CD4-positive, alpha-beta T cell (primary cell): ENCODE measurements at regions not wholly inside any gene's neighbourhood (a gene's known extent, or its start where the extent isn't known, plus 50 kb on each side); places are given as distances from the start of the nearest gene placed in this dataset.

ENCODE experiments used
- ATAC-seq: fragments of 200-7000 bp; cut with Tn5 transposase; one replicate; pipeline ENCODE4 v1.10.0; 2022; ENCODE audit warnings: mild to moderate bottlenecking; ENCODE audit not compliant: poor library complexity
- CTCF ChIA-PET: fragments of 350-600 bp; sonication (Branson Sonifier 250); formaldehyde crosslinking; loops from one replicate; lab custom pipeline; 2021; ENCODE audit warnings: antibody characterized with exemption, inconsistent platforms; lab: Charles Lee
- POLR2A ChIA-PET: fragments of 350-600 bp; sonication (Branson Sonifier 250); formaldehyde crosslinking; loops from one replicate; lab custom pipeline; 2021; ENCODE audit warnings: antibody characterized with exemption, inconsistent platforms; lab: Charles Lee
- DNase-seq, 14 experiments: peaks; one replicate each; pipeline ENCODE4 v3.0.0-alpha.2; 2013 to 2020; ENCODE audit warnings: mixed read lengths in 2 of 14
- H3K27ac ChIP-seq, 2 donors: one replicate each; pipeline versions ENCODE4 v1.5.1 to v1.7.0; 2013; ENCODE audit warnings: low read length in 2 of 2, low read depth in 1 of 2, mild to moderate bottlenecking in 1 of 2
- H3K27me3 ChIP-seq, 2 experiments: 1 replicate in 1 of 2; 2 replicates in 1 of 2; pipeline versions ENCODE4 v1.6.1 to v1.7.0; 2013; ENCODE audit warnings: low read length in 2 of 2, control low read depth in 1 of 2, mild to moderate bottlenecking in 1 of 2, moderate library complexity in 1 of 2; ENCODE audit not compliant: insufficient read depth in 2 of 2, control insufficient read depth in 1 of 2
- H3K36me3 ChIP-seq: one replicate; pipeline ENCODE4 v1.6.1; 2013; ENCODE audit warnings: low read length, control low read depth; ENCODE audit not compliant: insufficient read depth
- H3K4me1 ChIP-seq: one replicate; pipeline ENCODE4 v1.6.1; 2013; ENCODE audit warnings: low read length, control low read depth; ENCODE audit not compliant: insufficient read depth
- H3K4me3 ChIP-seq: one replicate; pipeline ENCODE4 v1.5.1; 2013; ENCODE audit warnings: mild to moderate bottlenecking, low read length, moderate library complexity
- H3K9me3 ChIP-seq, 2 experiments: 1 replicate in 1 of 2; 2 replicates in 1 of 2; pipeline versions ENCODE4 v1.6.1 to v1.7.0; 2013; ENCODE audit warnings: low read length in 2 of 2, mild to moderate bottlenecking in 2 of 2, control low read depth in 1 of 2, moderate library complexity in 1 of 2; ENCODE audit not compliant: control insufficient read depth in 1 of 2, insufficient read depth in 1 of 2
- H3K27ac Mint-ChIP-seq: one replicate; pipeline ENCODE4 v1.8.0; 2020; ENCODE audit warnings: mixed read lengths
- H3K27me3 Mint-ChIP-seq: one replicate; pipeline ENCODE4 v1.8.0; 2021; ENCODE audit warnings: mixed read lengths
- H3K36me3 Mint-ChIP-seq: one replicate; pipeline ENCODE4 v1.8.0; 2021; ENCODE audit warnings: low read depth, mixed read lengths
- H3K4me1 Mint-ChIP-seq: one replicate; pipeline ENCODE4 v1.8.0; 2021; ENCODE audit warnings: low read depth, mixed read lengths
- H3K4me3 Mint-ChIP-seq: one replicate; pipeline ENCODE4 v1.8.0; 2020; ENCODE audit warnings: mild to moderate bottlenecking, mixed read lengths
- H3K9me3 Mint-ChIP-seq: one replicate; pipeline ENCODE4 v1.8.0; 2020; ENCODE audit warnings: mixed read lengths
- intact Hi-C, 2 experiments: fragments of 100-400 bp; cut with DNase I in 1 of 2; cut with micrococcal nuclease in 1 of 2; formaldehyde crosslinking; loops; one replicate each; pipeline versions ENCODE4 v1.15.1 to v1.9.0; 2023 to 2025; cut with DNase I, micrococcal nuclease
- TF ChIP-seq, protein P1 (sequence below): fragments of 200-600 bp; IDR thresholded peaks from one replicate; pipeline ENCODE4 v1.8.0; 2022; ENCODE audit warnings: antibody characterized with exemption, mild to moderate bottlenecking

DNA sequence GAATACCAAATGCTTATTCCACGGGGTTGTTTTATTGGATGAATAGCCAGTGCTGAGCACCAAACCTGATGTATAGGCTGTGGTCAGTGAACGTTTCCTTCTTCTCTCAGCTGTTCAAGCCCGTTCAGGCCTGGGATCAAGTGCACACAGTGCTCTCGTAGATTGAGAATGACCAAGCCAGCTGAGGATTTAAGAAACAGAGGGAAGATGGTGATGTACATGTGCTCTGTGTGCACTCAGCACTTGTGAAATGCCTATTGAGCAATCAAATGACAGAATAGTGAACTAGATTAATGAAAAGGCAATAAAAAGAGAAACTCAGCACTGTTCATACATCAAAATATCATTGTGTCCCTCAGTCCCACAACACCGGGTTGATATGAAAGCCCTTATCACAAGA lies 302.5 kb downstream of the BMPER start:
- Mint-ChIP-seq H3K4me3 (no peak overlapping the region), H3K4me1 (no peaks in the 10 kb centered on the region), H3K36me3 (no peaks in the 10 kb centered on the region), H3K9me3 (no peaks in the 10 kb centered on the region), H3K27me3 (no peaks in the 10 kb centered on the region), H3K27ac (no peak overlapping the region)
- ATAC-seq (no peak), DNase-seq (no peak)
- Histone ChIP-seq H3K9me3 (no peaks in the 10 kb centered on the region), H3K4me1 (no peaks in the 10 kb centered on the region), H3K27ac (no peak overlapping the region), H3K36me3 (no peaks in the 10 kb centered on the region), H3K27me3 (no peaks in the 10 kb centered on the region), H3K4me3 (no peak overlapping the region)
- intact Hi-C loops, result no loop called here
- ChIA-PET POLR2A (no interaction called here), CTCF (no interaction called here)
- TF ChIP-seq, protein P1, sequence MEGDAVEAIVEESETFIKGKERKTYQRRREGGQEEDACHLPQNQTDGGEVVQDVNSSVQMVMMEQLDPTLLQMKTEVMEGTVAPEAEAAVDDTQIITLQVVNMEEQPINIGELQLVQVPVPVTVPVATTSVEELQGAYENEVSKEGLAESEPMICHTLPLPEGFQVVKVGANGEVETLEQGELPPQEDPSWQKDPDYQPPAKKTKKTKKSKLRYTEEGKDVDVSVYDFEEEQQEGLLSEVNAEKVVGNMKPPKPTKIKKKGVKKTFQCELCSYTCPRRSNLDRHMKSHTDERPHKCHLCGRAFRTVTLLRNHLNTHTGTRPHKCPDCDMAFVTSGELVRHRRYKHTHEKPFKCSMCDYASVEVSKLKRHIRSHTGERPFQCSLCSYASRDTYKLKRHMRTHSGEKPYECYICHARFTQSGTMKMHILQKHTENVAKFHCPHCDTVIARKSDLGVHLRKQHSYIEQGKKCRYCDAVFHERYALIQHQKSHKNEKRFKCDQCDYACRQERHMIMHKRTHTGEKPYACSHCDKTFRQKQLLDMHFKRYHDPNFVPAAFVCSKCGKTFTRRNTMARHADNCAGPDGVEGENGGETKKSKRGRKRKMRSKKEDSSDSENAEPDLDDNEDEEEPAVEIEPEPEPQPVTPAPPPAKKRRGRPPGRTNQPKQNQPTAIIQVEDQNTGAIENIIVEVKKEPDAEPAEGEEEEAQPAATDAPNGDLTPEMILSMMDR, result no peak

DNA sequence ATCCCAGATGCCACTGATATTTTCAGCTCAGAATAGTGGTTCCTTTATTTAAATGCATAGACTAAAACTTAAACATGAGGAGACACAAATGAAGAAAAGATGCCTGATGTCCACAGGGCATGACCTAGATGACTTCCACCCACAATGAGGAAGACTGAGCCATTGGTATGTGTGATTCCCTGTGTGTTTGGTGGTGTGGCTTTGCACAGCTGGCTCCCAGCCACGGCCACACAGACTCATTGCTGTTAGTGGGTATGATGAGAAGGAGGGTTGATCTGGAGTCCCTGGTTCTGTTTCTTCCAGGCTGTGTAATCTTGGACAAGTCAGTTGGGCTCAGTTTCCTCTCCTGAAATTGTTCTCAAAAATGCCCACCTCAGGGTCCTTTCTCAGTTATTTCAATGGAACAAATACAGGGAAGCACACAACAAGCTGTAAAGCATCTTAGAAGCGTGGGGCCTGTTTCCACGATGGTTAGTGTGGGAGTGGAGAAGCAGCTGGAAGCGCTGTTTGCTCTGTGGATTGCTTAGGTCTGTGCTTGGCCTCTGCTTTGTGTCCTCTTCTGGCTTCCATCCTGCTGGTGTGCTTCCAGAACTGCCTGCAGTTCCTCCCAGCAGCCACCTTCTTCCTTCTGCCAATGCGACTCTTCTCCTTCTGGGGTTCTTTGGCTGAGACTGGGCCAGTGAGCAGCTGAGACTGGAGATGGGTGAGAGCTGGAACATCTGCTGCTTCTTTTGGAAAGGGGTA lies 303.7 kb downstream of the BMPER start:
- CTCF ChIA-PET, result no interaction called here
- DNase-seq, result no peak
- Histone ChIP-seq H3K27me3 (no peaks in the 10 kb centered on the region), H3K36me3 (no peaks in the 10 kb centered on the region), H3K4me1 (no peaks in the 10 kb centered on the region), H3K27ac (no peak overlapping the region), H3K4me3 (no peak overlapping the region), H3K9me3 (no peaks in the 10 kb centered on the region)
- Mint-ChIP-seq H3K4me3 (no peak overlapping the region), H3K4me1 (no peaks in the 10 kb centered on the region), H3K36me3 (no peaks in the 10 kb centered on the region), H3K9me3 (no peaks in the 10 kb centered on the region), H3K27me3 (no peaks in the 10 kb centered on the region), H3K27ac (no peak overlapping the region)
- TF ChIP-seq, protein P1, result no peak
- POLR2A ChIA-PET, result no interaction called here
- ATAC-seq, result no peak
- intact Hi-C loops, result no loop called here

DNA sequence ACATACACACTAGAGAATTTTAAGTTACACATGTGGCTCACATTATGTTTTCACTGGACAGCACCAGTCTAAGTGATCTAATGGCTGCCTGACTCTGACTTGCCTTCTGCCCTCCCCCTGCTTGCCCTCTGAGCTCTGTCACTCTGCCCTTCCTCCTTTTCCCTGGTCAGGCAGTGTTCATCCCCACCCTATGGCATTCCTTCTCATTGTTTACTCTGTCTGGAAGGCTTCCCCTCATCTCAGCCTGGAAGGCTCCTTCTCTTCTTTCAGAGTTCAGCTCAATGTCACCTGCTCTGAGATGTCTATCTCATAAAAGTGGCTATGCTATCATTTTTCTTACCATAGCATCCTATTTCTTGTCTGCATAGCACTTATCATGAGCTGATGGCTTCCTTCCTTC lies 305.7 kb downstream of the BMPER start:
- Mint-ChIP-seq H3K4me1 (no peaks in the 10 kb centered on the region), H3K27me3 (no peaks in the 10 kb centered on the region), H3K4me3 (no peak overlapping the region), H3K9me3 (no peaks in the 10 kb centered on the region), H3K36me3 (no peaks in the 10 kb centered on the region), H3K27ac (no peak overlapping the region)
- Histone ChIP-seq H3K27ac (no peak overlapping the region), H3K27me3 (no peaks in the 10 kb centered on the region), H3K36me3 (no peaks in the 10 kb centered on the region), H3K4me1 (no peaks in the 10 kb centered on the region), H3K4me3 (no peak overlapping the region), H3K9me3 (no peaks in the 10 kb centered on the region)
- TF ChIP-seq, protein P1, result no peak
- ChIA-PET CTCF (no interaction called here), POLR2A (no interaction called here)
- ATAC-seq (no peak), DNase-seq (no peak)
- intact Hi-C loops, result no loop called here
